OCI-LY3 (cell line): ENCODE measurements at regions not wholly inside any gene's neighbourhood (a gene's known extent, or its start where the extent isn't known, plus 50 kb on each side); places are given as distances from the start of the nearest gene placed in this dataset.

Experiments
- EZH2phosphoT487 ChIP-seq: fragments of 200-600 bp; shearing (Covaris generic); IDR thresholded peaks from 2 replicates; pipeline ENCODE4 v1.6.1; 2018; ENCODE audit warnings: antibody characterized with exemption, mixed run types, low read depth
- TF ChIP-seq, protein P1 (sequence below): fragments of 200-600, 300-600 bp; sonication (generic); IDR thresholded peaks from 2 replicates; pipeline ENCODE4 v1.5.1; 2014; ENCODE audit warnings: antibody characterized with exemption, low read length, low read depth

- no peak for TF ChIP-seq EZH2phosphoT487
- TF ChIP-seq, protein P1, sequence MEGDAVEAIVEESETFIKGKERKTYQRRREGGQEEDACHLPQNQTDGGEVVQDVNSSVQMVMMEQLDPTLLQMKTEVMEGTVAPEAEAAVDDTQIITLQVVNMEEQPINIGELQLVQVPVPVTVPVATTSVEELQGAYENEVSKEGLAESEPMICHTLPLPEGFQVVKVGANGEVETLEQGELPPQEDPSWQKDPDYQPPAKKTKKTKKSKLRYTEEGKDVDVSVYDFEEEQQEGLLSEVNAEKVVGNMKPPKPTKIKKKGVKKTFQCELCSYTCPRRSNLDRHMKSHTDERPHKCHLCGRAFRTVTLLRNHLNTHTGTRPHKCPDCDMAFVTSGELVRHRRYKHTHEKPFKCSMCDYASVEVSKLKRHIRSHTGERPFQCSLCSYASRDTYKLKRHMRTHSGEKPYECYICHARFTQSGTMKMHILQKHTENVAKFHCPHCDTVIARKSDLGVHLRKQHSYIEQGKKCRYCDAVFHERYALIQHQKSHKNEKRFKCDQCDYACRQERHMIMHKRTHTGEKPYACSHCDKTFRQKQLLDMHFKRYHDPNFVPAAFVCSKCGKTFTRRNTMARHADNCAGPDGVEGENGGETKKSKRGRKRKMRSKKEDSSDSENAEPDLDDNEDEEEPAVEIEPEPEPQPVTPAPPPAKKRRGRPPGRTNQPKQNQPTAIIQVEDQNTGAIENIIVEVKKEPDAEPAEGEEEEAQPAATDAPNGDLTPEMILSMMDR: no peak
Measured at GRCh38 chr5:123800640-123801039, 288.7 kb downstream of the CSNK1G3 start.
